ENCODE measurements at regions not wholly inside any gene's neighbourhood (a gene's known extent, or its start where the extent isn't known, plus 50 kb on each side); places are given as distances from the start of the nearest gene placed in this dataset.

- TF ChIP-seq CTCF (IDR thresholded peaks at IDR 0.05), result no peak
- TF ChIP-seq POLR2A (IDR thresholded peaks at IDR 0.05), result no peak
- no peak for TF ChIP-seq POLR2AphosphoS5 (IDR thresholded peaks at IDR 0.05)
Observed at GRCh38 chr5:63154476-63155309, 576.1 kb downstream of the LRRC70 start.

Data from suprapubic skin (tissue), 4 donors.